Endothelial cell of umbilical vein (primary cell): ENCODE measurements at regions not wholly inside any gene's neighbourhood (a gene's known extent, or its start where the extent isn't known, plus 50 kb on each side); places are given as distances from the start of the nearest gene placed in this dataset.

Experiments
- BruUV-seq: library from RNA; stranded (reverse); fragments of 400-500 nt; replicated peaks from 2 replicates; lab custom pipeline; 2021; lab: Mats Ljungman, UMichigan
- CTCF ChIA-PET: fragments of 300-600, 350-600 bp; sonication (Branson Sonifier 250); formaldehyde crosslinking; loops from one replicate; lab custom pipeline; 2021; ENCODE audit warnings: antibody characterized with exemption, inconsistent platforms; lab: Charles Lee
- POLR2A ChIA-PET: fragments of 300-600, 350-600 bp; sonication (Branson Sonifier 250); formaldehyde crosslinking; loops from one replicate; lab custom pipeline; 2021; ENCODE audit warnings: antibody characterized with exemption, inconsistent platforms; lab: Charles Lee
- DNase-seq: peaks from one replicate; pipeline ENCODE4 v3.0.0-alpha.2; 2011; ENCODE audit warnings: low read depth, low spot score
- FAIRE-seq: peaks from 2 replicates; lab custom pipeline; 2011; peaks lifted over from hg19 to GRCh38; lab: Jason Lieb, UNC
- H2AFZ ChIP-seq: 2 replicates; pipeline ENCODE4 v1.6.0; 2012; ENCODE audit warnings: low read depth, low read length, control low read depth, inconsistent platforms
- H3K27ac ChIP-seq: 2 replicates; pipeline ENCODE4 v1.5.1; 2011; ENCODE audit warnings: low read depth, mild to moderate bottlenecking, control low read depth, low read length, moderate library complexity; ENCODE audit not compliant: insufficient read depth
- H3K27me3 ChIP-seq, 2 experiments: 2 replicates each; pipeline versions ENCODE4 v1.6.0 to v1.6.1; 2011; ENCODE audit warnings: low read length in 2 of 2, mixed read lengths in 1 of 2; ENCODE audit not compliant: control insufficient read depth in 2 of 2, insufficient read depth in 2 of 2
- H3K36me3 ChIP-seq, 2 experiments: 2 replicates in 1 of 2; 3 replicates in 1 of 2; pipeline ENCODE4 v1.5.1; 2011; ENCODE audit warnings: low read length in 2 of 2, mild to moderate bottlenecking in 1 of 2, moderate library complexity in 1 of 2; ENCODE audit not compliant: control insufficient read depth in 2 of 2, insufficient read depth in 2 of 2; ENCODE audit errors: extremely low read depth in 1 of 2
- H3K4me1 ChIP-seq: 3 replicates; pipeline ENCODE4 v1.5.1; 2011; ENCODE audit warnings: mild to moderate bottlenecking, low read length; ENCODE audit not compliant: control insufficient read depth, insufficient read depth; ENCODE audit errors: extremely low read depth
- H3K4me2 ChIP-seq: 2 replicates; pipeline ENCODE4 v1.6.1; 2011; ENCODE audit warnings: low read length, control low read depth, mixed read lengths; ENCODE audit not compliant: insufficient read depth
- H3K4me3 ChIP-seq, 3 experiments: fragments of 200-600 bp in 1 of 3; sonication (generic), shearing (Covaris generic) in 1 of 3; replicated peaks in 1 of 3; 2 replicates each; pipeline ENCODE4 v1.5.1; 2011 to 2016; ENCODE audit warnings: control low read depth in 3 of 3, low read length in 3 of 3, mild to moderate bottlenecking in 2 of 3, inconsistent platforms in 1 of 3, low read depth in 1 of 3, moderate library complexity in 1 of 3; ENCODE audit not compliant: insufficient read depth in 1 of 3
- H3K79me2 ChIP-seq: 2 replicates; pipeline ENCODE4 v1.6.0; 2012; ENCODE audit warnings: low read length, inconsistent platforms; ENCODE audit not compliant: control insufficient read depth, insufficient read depth
- H3K9ac ChIP-seq: replicated peaks from 2 replicates; pipeline ENCODE3; 2011; ENCODE audit warnings: low read length, control low read depth; ENCODE audit not compliant: insufficient read depth; ENCODE audit errors: extremely low read depth
- H3K9me1 ChIP-seq: replicated peaks from 3 replicates; pipeline ENCODE4 v1.6.0; 2011; ENCODE audit warnings: mild to moderate bottlenecking, low read length; ENCODE audit not compliant: control insufficient read depth, insufficient read depth; ENCODE audit errors: extremely low read depth
- H3K9me3 ChIP-seq: replicated peaks from 2 replicates; pipeline ENCODE4 v1.5.1; 2012; ENCODE audit warnings: low read length, inconsistent platforms; ENCODE audit not compliant: control insufficient read depth, insufficient read depth
- H4K20me1 ChIP-seq: replicated peaks from 2 replicates; pipeline ENCODE3; 2011; ENCODE audit warnings: mild to moderate bottlenecking, low read length; ENCODE audit not compliant: control insufficient read depth, insufficient read depth; ENCODE audit errors: extremely low read depth
- CTCF ChIP-seq, 2 donors: IDR thresholded peaks; 1 replicate in 1 of 2; 2 replicates in 1 of 2; pipeline ENCODE4 v1.5.1; 2011; ENCODE audit warnings: low read length in 2 of 2, mild to moderate bottlenecking in 2 of 2, moderate library complexity in 2 of 2, control low read depth in 1 of 2, inconsistent platforms in 1 of 2, low read depth in 1 of 2; ENCODE audit not compliant: insufficient read depth in 1 of 2; ENCODE audit errors: extremely low read depth in 1 of 2
- EZH2 ChIP-seq: IDR thresholded peaks from 2 replicates; pipeline ENCODE4 v1.6.1; 2012; ENCODE audit warnings: borderline replicate concordance, low read depth, mild to moderate bottlenecking, moderate library complexity, low read length, inconsistent platforms; ENCODE audit not compliant: severe bottlenecking
- FOS ChIP-seq: IDR thresholded peaks from 2 replicates; pipeline ENCODE4 v1.6.1; 2011; ENCODE audit warnings: mild to moderate bottlenecking, low read length, moderate library complexity, borderline replicate concordance; ENCODE audit not compliant: insufficient read depth
- GATA2 ChIP-seq: IDR thresholded peaks from 2 replicates; pipeline ENCODE4 v1.7.0; 2011; ENCODE audit warnings: low read depth, mild to moderate bottlenecking, moderate library complexity, mixed read lengths, low read length; ENCODE audit not compliant: insufficient read length, insufficient read depth
- JUN ChIP-seq: IDR thresholded peaks from 2 replicates; pipeline ENCODE4 v1.6.1; 2011; ENCODE audit warnings: borderline replicate concordance, low read depth; ENCODE audit not compliant: insufficient read length, insufficient read depth
- MAX ChIP-seq: IDR thresholded peaks from 2 replicates; pipeline ENCODE4 v1.6.1; 2011; ENCODE audit not compliant: insufficient read depth, insufficient read length
- MYC ChIP-seq: IDR thresholded peaks from one replicate; pipeline ENCODE4 v1.6.1; 2011; ENCODE audit warnings: mild to moderate bottlenecking, low read depth, low read length
- POLR2A ChIP-seq: IDR thresholded peaks from 2 replicates; pipeline ENCODE4 v1.6.1; 2012; ENCODE audit warnings: low read depth, mild to moderate bottlenecking, control low read depth, low read length
- POLR2AphosphoS5 ChIP-seq: IDR thresholded peaks from 2 replicates; pipeline ENCODE4 v1.6.1; 2012; ENCODE audit warnings: low read depth, mild to moderate bottlenecking, control low read depth, low read length, moderate library complexity; ENCODE audit not compliant: insufficient read depth
- dilution Hi-C: fragments of 300-500 bp; cut with MboI; formaldehyde crosslinking; loops from one replicate; pipeline ENCODE4 v1.15.0; 2019; ENCODE audit warnings: low sequenced_read_pairs; ENCODE audit not compliant: extremely low pct_ligation_motif_present
- intact Hi-C: fragments of 100-400 bp; cut with micrococcal nuclease; formaldehyde crosslinking; loops from one replicate; pipeline ENCODE4 v1.10.0; 2022

- DNase-seq (no peak), FAIRE-seq (no peak)
- no TSS peak for BruUV-seq
- intact Hi-C loops (no loop called here), dilution Hi-C loops (no loop called here)
- no peak overlapping the region for H3K4me3 ChIP-seq
- H3K27ac ChIP-seq, result no peak overlapping the region
- H3K79me2 ChIP-seq, result no peaks in the 10 kb centered on the region
- no peaks in the 10 kb centered on the region for H3K27me3 ChIP-seq
- TF ChIP-seq POLR2A (no peak), CTCF (IDR thresholded peaks at IDR 0.05; ENCODE audit: extremely low read depth in 1 of 2, insufficient read depth in 1 of 2, low read depth in 1 of 2, low read length in 2 of 2) (no peak), GATA2 (no peak), EZH2 (no peak), MAX (no peak), POLR2AphosphoS5 (no peak), JUN (no peak), FOS (no peak), MYC (no peak)
- H3K9me1 ChIP-seq, result no peaks in the 10 kb centered on the region
- H3K4me2 ChIP-seq, result no peak overlapping the region
- H4K20me1 ChIP-seq, result no peaks in the 10 kb centered on the region
- ChIA-PET CTCF (no interaction called here), POLR2A (no interaction called here)
- H3K4me1 ChIP-seq, result no peaks in the 10 kb centered on the region
- no peaks in the 10 kb centered on the region for H3K36me3 ChIP-seq
- no peaks in the 10 kb centered on the region for H3K9me3 ChIP-seq
- H3K9ac ChIP-seq, result no peak overlapping the region
- H2AFZ ChIP-seq, result no peak overlapping the region
These were observed 75.9 kb upstream of the SLC10A2 start for GRCh38 chr13:103142151-103142550.
